Chondrocyte (in vitro differentiated cells): ENCODE measurements at regions not wholly inside any gene's neighbourhood (a gene's known extent, or its start where the extent isn't known, plus 50 kb on each side); places are given as distances from the start of the nearest gene placed in this dataset.

Experiments
- DNase-seq: peaks from one replicate; pipeline ENCODE4 v3.0.0; 2021; ENCODE audit warnings: mixed read lengths, low spot score
- H3K27ac Mint-ChIP-seq: one replicate; pipeline ENCODE4 v1.8.0; 2021; ENCODE audit warnings: mild to moderate bottlenecking, moderate library complexity, mixed read lengths; ENCODE audit not compliant: unreplicated experiment
- H3K27me3 Mint-ChIP-seq: 2 replicates; pipeline ENCODE4 v1.8.0; 2021; ENCODE audit warnings: low read depth, mixed read lengths
- H3K36me3 Mint-ChIP-seq: 2 replicates; pipeline ENCODE4 v1.8.0; 2021; ENCODE audit warnings: low read depth, mixed read lengths
- H3K4me1 Mint-ChIP-seq: 2 replicates; pipeline ENCODE4 v1.8.0; 2021; ENCODE audit warnings: low read depth, mild to moderate bottlenecking, mixed read lengths
- H3K4me3 Mint-ChIP-seq: one replicate; pipeline ENCODE4 v1.8.0; 2021; ENCODE audit warnings: mild to moderate bottlenecking, moderate library complexity, mixed read lengths; ENCODE audit not compliant: unreplicated experiment
- H3K9me3 Mint-ChIP-seq: 2 replicates; pipeline ENCODE4 v1.8.0; 2021; ENCODE audit warnings: low read depth, mixed read lengths
- TF ChIP-seq, protein P1 (sequence below): fragments of 200-600 bp; sonication (generic); IDR thresholded peaks from 2 replicates; pipeline ENCODE4 v1.5.0; 2021; ENCODE audit warnings: antibody characterized with exemption, mild to moderate bottlenecking, moderate library complexity

GRCh38 chr12:118751355-118751754, 230.0 kb upstream of the SRRM4 start:
- no peaks in the 10 kb centered on the region for H3K4me1 Mint-ChIP-seq
- TF ChIP-seq, protein P1, sequence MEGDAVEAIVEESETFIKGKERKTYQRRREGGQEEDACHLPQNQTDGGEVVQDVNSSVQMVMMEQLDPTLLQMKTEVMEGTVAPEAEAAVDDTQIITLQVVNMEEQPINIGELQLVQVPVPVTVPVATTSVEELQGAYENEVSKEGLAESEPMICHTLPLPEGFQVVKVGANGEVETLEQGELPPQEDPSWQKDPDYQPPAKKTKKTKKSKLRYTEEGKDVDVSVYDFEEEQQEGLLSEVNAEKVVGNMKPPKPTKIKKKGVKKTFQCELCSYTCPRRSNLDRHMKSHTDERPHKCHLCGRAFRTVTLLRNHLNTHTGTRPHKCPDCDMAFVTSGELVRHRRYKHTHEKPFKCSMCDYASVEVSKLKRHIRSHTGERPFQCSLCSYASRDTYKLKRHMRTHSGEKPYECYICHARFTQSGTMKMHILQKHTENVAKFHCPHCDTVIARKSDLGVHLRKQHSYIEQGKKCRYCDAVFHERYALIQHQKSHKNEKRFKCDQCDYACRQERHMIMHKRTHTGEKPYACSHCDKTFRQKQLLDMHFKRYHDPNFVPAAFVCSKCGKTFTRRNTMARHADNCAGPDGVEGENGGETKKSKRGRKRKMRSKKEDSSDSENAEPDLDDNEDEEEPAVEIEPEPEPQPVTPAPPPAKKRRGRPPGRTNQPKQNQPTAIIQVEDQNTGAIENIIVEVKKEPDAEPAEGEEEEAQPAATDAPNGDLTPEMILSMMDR: no peak
- H3K9me3 Mint-ChIP-seq: peaks cover 13% of the 10 kb centered on the region
- H3K27me3 Mint-ChIP-seq: no peaks in the 10 kb centered on the region
- DNase-seq: no peak
- no peak overlapping the region for H3K27ac Mint-ChIP-seq
- no peaks in the 10 kb centered on the region for H3K36me3 Mint-ChIP-seq
- H3K4me3 Mint-ChIP-seq: no peak overlapping the region

GRCh38 chr12:118760623-118761022, 220.7 kb upstream of the SRRM4 start:
- Mint-ChIP-seq H3K27ac (no peak overlapping the region), H3K4me3 (no peak overlapping the region), H3K36me3 (no peaks in the 10 kb centered on the region), H3K27me3 (no peaks in the 10 kb centered on the region), H3K4me1 (no peaks in the 10 kb centered on the region), H3K9me3 (peaks cover 15% of the 10 kb centered on the region)
- TF ChIP-seq, protein P1: no peak
- no peak for DNase-seq

GRCh38 chr12:118763234-118763633, 218.1 kb upstream of the SRRM4 start:
- TF ChIP-seq, protein P1: no peak
- DNase-seq: no peak
- Mint-ChIP-seq H3K27me3 (no peaks in the 10 kb centered on the region), H3K27ac (no peak overlapping the region), H3K9me3 (peaks cover 12% of the 10 kb centered on the region), H3K4me1 (no peaks in the 10 kb centered on the region), H3K4me3 (no peak overlapping the region), H3K36me3 (no peaks in the 10 kb centered on the region)

- H3K27ac Mint-ChIP-seq: no peak overlapping the region
- no peaks in the 10 kb centered on the region for H3K36me3 Mint-ChIP-seq
- TF ChIP-seq, protein P1: no peak
- H3K4me1 Mint-ChIP-seq: no peaks in the 10 kb centered on the region
- no peak overlapping the region for H3K4me3 Mint-ChIP-seq
- no peak for DNase-seq
- H3K9me3 Mint-ChIP-seq: peaks cover 7% of the 10 kb centered on the region
- H3K27me3 Mint-ChIP-seq: peaks cover 10% of the 10 kb centered on the region
Observed at GRCh38 chr12:118773956-118774723, 207.2 kb upstream of the SRRM4 start.

GRCh38 chr12:118777504-118777903, 203.8 kb upstream of the SRRM4 start:
- Mint-ChIP-seq H3K27ac (no peak overlapping the region), H3K36me3 (no peaks in the 10 kb centered on the region), H3K9me3 (no peaks in the 10 kb centered on the region), H3K27me3 (peaks cover 10% of the 10 kb centered on the region), H3K4me1 (no peaks in the 10 kb centered on the region), H3K4me3 (no peak overlapping the region)
- TF ChIP-seq, protein P1: no peak
- no peak for DNase-seq
